ENCODE measurements at regions not wholly inside any gene's neighbourhood (a gene's known extent, or its start where the extent isn't known, plus 50 kb on each side); places are given as distances from the start of the nearest gene placed in this dataset.

GRCh38 chr15:83358972-83359564 lies 74.6 kb upstream of the BNC1 start:
- no peak for TF ChIP-seq CTCF (conservative IDR thresholded peaks at IDR 0.05 in 1 of 2, IDR thresholded peaks at IDR 0.05 in 1 of 2; ENCODE audit: low read depth in 1 of 2, low read length in 2 of 2)
- no peak for TF ChIP-seq EZH2 (IDR thresholded peaks at IDR 0.05; ENCODE audit: low read length, missing control alignments)

All from fibroblast of lung (primary cell).